Adrenal gland (tissue), 9 donors: ENCODE measurements at regions not wholly inside any gene's neighbourhood (a gene's known extent, or its start where the extent isn't known, plus 50 kb on each side); places are given as distances from the start of the nearest gene placed in this dataset.
"Not testable (repeated sequence)": the region's sequence is repeated elsewhere in the genome, so short reads cannot be mapped to it uniquely, and the experiment has no call there.

Experiments
- DNase-seq, 7 donors: peaks; one replicate each; pipeline ENCODE4 v3.0.0-alpha.2; 2019 to 2020
- H3K27ac ChIP-seq, 5 donors: fragments of 200-600 bp; sonication (generic) in 4 of 5; 1 replicate in 3 of 5; 2 replicates in 2 of 5; pipeline versions ENCODE4 v1.5.1 to v1.8.0; 2016 to 2020; ENCODE audit warnings: mild to moderate bottlenecking in 1 of 5
- H3K27me3 ChIP-seq: fragments of 200-600 bp; 2 replicates; pipeline ENCODE4 v1.8.0; 2021
- H3K36me3 ChIP-seq, 2 donors: fragments of 200-600 bp; replicated peaks in 1 of 2; 1 replicate in 1 of 2; 2 replicates in 1 of 2; pipeline versions ENCODE4 v1.5.1 to v1.8.0; 2018 to 2022
- H3K4me1 ChIP-seq, 2 donors: fragments of 200-600 bp; replicated peaks in 1 of 2; 1 replicate in 1 of 2; 2 replicates in 1 of 2; pipeline versions ENCODE4 v1.5.1 to v1.8.0; 2018 to 2021
- H3K4me3 ChIP-seq, 4 donors: fragments of 200-600 bp; sonication (generic) in 3 of 4; one replicate each; pipeline ENCODE4 v1.5.1; 2016 to 2018
- H3K9me3 ChIP-seq, 3 donors: fragments of 200-600 bp; sonication (generic) in 1 of 3; replicated peaks in 1 of 3; 1 replicate in 2 of 3; 2 replicates in 1 of 3; pipeline versions ENCODE4 v1.5.1 to v1.8.0; 2016 to 2021
- POLR2A ChIP-seq, 2 donors: fragments of 450-650 bp; IDR thresholded peaks; one replicate each; pipeline ENCODE4 v1.6.1; 2017; ENCODE audit warnings: antibody characterized with exemption in 2 of 2, mild to moderate bottlenecking in 2 of 2, moderate library complexity in 1 of 2
- WGBS, 4 donors: extraction: QIAGEN DNeasy Blood & Tissue Kit in 2 of 4; methylation state at CpG; one replicate each; pipeline versions ENCODE4 v1.1.5 to v1.1.7; 2013 to 2017; 5-methylcytosine and 5-hydroxymethylcytosine counted together
- intact Hi-C, 2 donors: fragments of 100-400 bp; cut with DNase I; formaldehyde crosslinking; loops; one replicate each; pipeline versions ENCODE4 v1.14.1 to v1.15.0; 2022 to 2023
- TF ChIP-seq, protein P1 (sequence below), 6 experiments: fragments of 450-650 bp in 4 of 6; fragments of 200-600 bp in 2 of 6; sonication (generic) in 1 of 6; IDR thresholded peaks; 1 replicate in 5 of 6; 2 replicates in 1 of 6; pipeline versions ENCODE4 v1.5.1 to v1.8.0; 2016 to 2021; ENCODE audit warnings: antibody characterized with exemption in 6 of 6, mild to moderate bottlenecking in 2 of 6, moderate library complexity in 1 of 6
- donor health status: healthy with polysubstance abuse.
- donor health status: Bipolar disorder and iron deficiency.
- donor health status: DM: yes; HTN: yes; CAD: no.
- donor health status: DM: no; HTN: no; CAD: no.
- donor health status: DM: no; HTN: no; CAD: no.

DNA sequence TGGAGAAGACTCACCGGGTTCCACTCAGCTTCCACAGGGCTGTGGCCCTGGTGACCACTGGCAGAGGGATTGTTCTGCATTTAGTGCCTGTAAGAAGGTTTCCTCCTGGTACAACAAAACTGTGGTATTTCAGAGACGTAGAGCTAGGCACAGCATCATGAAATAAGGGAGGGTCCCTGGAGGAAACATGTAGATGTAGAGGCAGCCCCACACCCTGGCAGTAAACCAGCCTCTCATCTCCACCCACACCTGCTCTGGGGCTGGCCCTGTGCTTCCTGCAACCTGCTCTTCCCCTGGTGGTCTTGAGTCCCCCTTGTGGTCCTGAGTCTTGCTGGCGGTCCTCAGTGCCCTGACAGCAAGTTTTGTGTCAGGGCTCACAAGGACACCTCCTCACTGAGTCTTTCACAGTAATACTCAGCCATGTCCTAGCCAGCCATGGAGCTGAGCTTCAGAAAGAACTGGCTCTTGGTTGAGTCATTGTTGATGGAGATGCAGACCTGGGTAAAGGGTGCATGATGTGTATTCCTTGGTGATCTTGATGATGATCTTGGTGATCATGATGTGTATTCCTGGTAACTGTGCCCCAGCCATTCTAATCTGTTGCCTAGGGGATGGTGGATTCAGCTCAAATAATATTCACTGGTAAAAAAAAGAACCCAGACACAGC is 121.8 kb downstream of the OR4M2 start:
- intact Hi-C loops, H3K4me1 ChIP-seq, H3K27ac ChIP-seq, H3K4me3 ChIP-seq, H3K36me3 ChIP-seq, DNase-seq, H3K9me3 ChIP-seq, H3K27me3 ChIP-seq: not testable (repeated sequence)
- no CpG with 5 or more reads among the region's 3 CpGs for WGBS, 4 donors

DNA sequence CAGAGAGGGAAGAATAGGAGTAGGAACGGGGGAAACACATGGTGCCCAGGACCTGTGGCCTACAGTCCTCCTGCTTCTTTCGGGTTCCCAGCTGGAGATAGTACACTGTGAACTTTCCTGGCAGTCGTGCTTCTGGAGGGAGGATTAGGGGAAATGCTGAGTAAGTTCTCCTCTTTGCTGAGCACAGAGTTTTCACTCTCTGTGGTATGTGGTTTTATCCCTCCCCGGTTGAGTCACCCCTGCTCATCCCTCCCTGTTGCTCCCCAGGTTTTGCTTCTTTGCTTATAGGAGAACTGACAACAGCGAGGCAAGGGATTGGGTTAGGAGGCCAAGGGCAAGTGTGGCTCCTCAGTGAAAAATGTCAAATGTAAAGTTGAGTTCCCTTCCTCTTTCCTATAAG is 122.9 kb downstream of the OR4M2 start:
- intact Hi-C loops, DNase-seq, H3K27me3 ChIP-seq, H3K27ac ChIP-seq, H3K4me3 ChIP-seq, H3K36me3 ChIP-seq, H3K9me3 ChIP-seq, H3K4me1 ChIP-seq: not testable (repeated sequence)
- no CpG with 5 or more reads among the region's 5 CpGs for WGBS, 4 donors

DNA sequence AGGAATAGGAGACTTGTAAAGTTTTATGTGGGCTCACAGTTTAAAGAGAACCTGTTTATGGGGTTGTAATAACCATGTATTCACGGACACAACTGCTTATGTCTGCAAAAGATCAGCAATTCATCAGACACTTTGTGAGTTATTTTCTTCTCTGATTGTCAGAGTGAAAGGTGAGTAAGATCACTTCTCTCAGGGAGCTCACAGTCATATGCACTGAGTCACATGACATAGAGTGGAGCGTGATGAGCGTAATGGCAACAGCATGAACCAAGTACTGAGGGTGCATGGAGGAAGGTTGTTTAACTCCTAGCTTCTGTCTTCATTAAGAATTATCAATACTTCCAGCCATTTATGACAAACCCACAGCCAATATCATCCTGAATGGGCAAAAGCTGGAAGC is 128.8 kb downstream of the OR4M2 start:
- H3K9me3 ChIP-seq, H3K4me1 ChIP-seq, H3K27me3 ChIP-seq, H3K4me3 ChIP-seq, intact Hi-C loops, DNase-seq, H3K36me3 ChIP-seq, H3K27ac ChIP-seq: not testable (repeated sequence)
- WGBS, 4 donors = no CpG with 5 or more reads among the region's 3 CpGs

DNA sequence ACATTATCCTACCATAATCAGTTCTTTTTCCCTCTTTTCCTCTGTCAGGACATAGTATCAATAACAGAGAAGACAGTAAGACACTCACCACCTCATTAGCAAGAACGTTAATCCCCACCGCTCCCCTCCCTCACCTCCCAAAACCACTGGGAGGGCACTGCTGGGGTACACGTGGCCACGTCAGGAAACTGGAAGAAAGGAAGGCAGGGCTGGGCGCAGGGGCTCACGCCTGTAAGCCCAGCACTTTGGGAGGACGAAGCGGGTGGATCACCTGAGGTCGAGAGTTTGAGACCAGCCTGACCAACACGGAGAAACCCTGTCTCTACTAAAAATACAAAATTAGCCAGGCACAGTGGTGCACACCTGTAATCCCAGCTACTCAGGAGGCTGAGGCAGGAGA is 142.3 kb downstream of the OR4M2 start:
- WGBS, 4 donors = 68 to 78% (median 71%) methylated on average over 10 of the region's 10 CpGs

DNA sequence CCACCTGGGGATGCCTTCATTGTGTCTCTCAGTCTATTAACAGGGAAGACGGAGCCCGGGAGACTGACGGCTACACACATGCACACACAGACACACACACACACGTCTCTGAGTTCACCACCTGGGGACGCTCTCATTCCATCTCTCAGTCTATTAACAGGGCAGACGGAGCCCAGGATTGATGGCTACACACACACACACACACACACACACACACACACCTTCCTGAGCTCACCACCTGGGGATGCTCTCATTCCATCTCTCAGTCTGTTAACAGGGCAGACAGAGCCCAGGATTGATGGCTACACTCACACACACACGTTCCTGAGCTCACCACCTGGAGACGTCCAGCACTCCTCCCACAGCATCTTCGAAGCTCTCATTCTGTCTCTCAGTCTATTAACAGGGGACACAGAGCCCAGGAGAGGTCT is 143.9 kb downstream of the OR4M2 start:
- no peaks in the 10 kb centered on the region for H3K9me3 ChIP-seq
- 66 to 76% (median 74%) methylated on average over 6 to 9 of the region's 9 CpGs for WGBS, 4 donors
- no peaks in the 10 kb centered on the region for H3K27me3 ChIP-seq
- no peak for TF ChIP-seq POLR2A (IDR thresholded peaks at IDR 0.05)
- TF ChIP-seq, protein P1, sequence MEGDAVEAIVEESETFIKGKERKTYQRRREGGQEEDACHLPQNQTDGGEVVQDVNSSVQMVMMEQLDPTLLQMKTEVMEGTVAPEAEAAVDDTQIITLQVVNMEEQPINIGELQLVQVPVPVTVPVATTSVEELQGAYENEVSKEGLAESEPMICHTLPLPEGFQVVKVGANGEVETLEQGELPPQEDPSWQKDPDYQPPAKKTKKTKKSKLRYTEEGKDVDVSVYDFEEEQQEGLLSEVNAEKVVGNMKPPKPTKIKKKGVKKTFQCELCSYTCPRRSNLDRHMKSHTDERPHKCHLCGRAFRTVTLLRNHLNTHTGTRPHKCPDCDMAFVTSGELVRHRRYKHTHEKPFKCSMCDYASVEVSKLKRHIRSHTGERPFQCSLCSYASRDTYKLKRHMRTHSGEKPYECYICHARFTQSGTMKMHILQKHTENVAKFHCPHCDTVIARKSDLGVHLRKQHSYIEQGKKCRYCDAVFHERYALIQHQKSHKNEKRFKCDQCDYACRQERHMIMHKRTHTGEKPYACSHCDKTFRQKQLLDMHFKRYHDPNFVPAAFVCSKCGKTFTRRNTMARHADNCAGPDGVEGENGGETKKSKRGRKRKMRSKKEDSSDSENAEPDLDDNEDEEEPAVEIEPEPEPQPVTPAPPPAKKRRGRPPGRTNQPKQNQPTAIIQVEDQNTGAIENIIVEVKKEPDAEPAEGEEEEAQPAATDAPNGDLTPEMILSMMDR (IDR thresholded peaks at IDR 0.05) = no peak
- no peak overlapping the region for H3K4me3 ChIP-seq
- H3K36me3 ChIP-seq = no peaks in the 10 kb centered on the region
- no peak for DNase-seq
- intact Hi-C loops = no loop called here
- no peak overlapping the region for H3K27ac ChIP-seq
- no peaks in the 10 kb centered on the region for H3K4me1 ChIP-seq

More for the DNA sequence above, 142.3 kb downstream of the OR4M2 start:
- H3K4me1 ChIP-seq, H3K4me3 ChIP-seq, H3K9me3 ChIP-seq, H3K36me3 ChIP-seq, intact Hi-C loops, H3K27me3 ChIP-seq, H3K27ac ChIP-seq: not testable (repeated sequence)
- DNase-seq = peak in 1 of 7 donors; percentile 11

DNA sequence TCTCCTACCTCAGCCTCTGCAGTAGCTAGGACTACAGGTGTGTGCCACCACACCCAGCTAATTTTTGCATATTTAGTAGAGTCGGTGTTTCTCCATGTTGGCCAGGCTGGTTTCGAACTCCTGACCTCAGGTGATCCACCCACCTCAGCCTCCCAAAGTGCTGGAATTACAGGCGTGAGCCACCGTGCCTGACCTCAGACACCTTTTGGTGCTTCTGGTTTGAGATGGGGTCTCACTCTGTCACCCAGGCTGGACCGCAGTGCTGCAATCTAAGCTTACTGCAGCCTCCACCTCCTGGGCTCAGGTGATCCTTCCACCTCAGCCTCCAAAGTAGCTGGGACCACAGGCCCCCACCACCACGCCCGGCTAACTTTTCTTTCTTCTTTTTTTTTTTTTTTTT is 144.6 kb downstream of the OR4M2 start:
- intact Hi-C loops, H3K27me3 ChIP-seq, H3K4me1 ChIP-seq, H3K9me3 ChIP-seq, H3K36me3 ChIP-seq, H3K4me3 ChIP-seq, H3K27ac ChIP-seq: not testable (repeated sequence)
- WGBS, 4 donors = 84 to 97% (median 90%) methylated on average over 7 of the region's 7 CpGs
- peak in 1 of 7 donors; percentile 9 for DNase-seq

DNA sequence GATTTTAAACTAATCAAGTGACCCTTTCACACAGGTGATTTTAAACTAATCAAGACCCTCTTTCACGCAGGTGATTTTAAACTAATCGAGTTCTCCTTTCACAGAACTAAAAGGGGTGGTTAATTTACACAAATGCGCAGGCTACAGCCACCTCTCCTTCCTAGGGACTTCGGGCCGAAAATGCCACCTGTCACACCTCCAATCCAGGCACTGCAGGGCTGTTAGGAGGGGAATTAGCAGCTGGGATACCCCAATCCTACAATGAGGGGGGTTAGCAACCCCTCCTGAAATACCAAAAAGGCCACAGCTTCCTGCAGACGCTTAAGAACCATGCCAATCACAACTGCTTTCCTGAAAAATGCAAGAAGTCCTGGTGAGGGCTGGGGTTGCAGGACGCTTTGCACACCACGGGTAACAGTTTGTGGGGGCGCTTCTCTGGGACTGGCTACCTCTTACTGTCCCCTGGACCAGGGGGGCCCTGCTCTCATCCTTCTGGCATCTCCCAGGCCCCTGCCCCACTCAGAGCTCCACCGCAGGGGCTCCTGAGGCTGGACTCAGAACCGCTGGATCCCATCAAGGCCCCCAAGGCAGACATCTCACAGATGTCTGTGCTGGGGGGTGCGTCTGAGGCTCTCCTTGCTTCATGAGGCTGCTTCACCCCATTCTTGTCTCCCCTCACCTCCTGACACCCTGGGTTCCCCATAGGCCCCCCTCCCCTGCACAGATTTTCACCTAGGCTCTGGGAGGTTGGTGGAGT is 145.9 kb downstream of the OR4M2 start:
- Histone ChIP-seq H3K4me3 (no peak overlapping the region), H3K4me1 (no peaks in the 10 kb centered on the region), H3K36me3 (no peaks in the 10 kb centered on the region), H3K27ac (no peak overlapping the region), H3K27me3 (no peaks in the 10 kb centered on the region), H3K9me3 (no peaks in the 10 kb centered on the region)
- 64 to 74% (median 69%) methylated on average over 7 to 12 of the region's 12 CpGs for WGBS, 4 donors
- TF ChIP-seq, protein P1 (IDR thresholded peaks at IDR 0.05) = no peak
- no peak for TF ChIP-seq POLR2A (IDR thresholded peaks at IDR 0.05)
- intact Hi-C loops = no loop called here
- DNase-seq = peak in 1 of 7 donors; percentile 9
